Erythroblast (primary cell): ENCODE measurements at regions not wholly inside any gene's neighbourhood (a gene's known extent, or its start where the extent isn't known, plus 50 kb on each side); places are given as distances from the start of the nearest gene placed in this dataset.
"Not testable (repeated sequence)": the region's sequence is repeated elsewhere in the genome, so short reads cannot be mapped to it uniquely, and the experiment has no call there.

Source experiments
- GATA1 ChIP-seq: IDR thresholded peaks from 2 replicates; pipeline ENCODE4 v1.6.1; 2011; ENCODE audit warnings: low read depth, mild to moderate bottlenecking, control low read depth, low read length, moderate library complexity
- POLR2A ChIP-seq: IDR thresholded peaks from 2 replicates; pipeline ENCODE4 v1.6.1; 2011; ENCODE audit warnings: mild to moderate bottlenecking, low read length

GRCh38 chr9:41783070-41783810, 346.0 kb downstream of the CNTNAP3B start:
- TF ChIP-seq POLR2A, GATA1: not testable (repeated sequence)
